ENCODE measurements at regions not wholly inside any gene's neighbourhood (a gene's known extent, or its start where the extent isn't known, plus 50 kb on each side); places are given as distances from the start of the nearest gene placed in this dataset.

- no peaks in the 10 kb centered on the region for H3K27me3 Mint-ChIP-seq
- no peak overlapping the region for H3K4me3 Mint-ChIP-seq
- no peak for ATAC-seq (replicated peaks; ENCODE audit: extremely low read depth, poor library complexity, severe bottlenecking)
- no peaks in the 10 kb centered on the region for H3K36me3 Mint-ChIP-seq (ENCODE audit: insufficient read depth)
- no peak overlapping the region for H3K27ac Mint-ChIP-seq (ENCODE audit: low read depth)
- no peak for DNase-seq (ENCODE audit: low spot score in 2 of 2)
- no peaks in the 10 kb centered on the region for H3K4me1 Mint-ChIP-seq
- peaks cover 9% of the 10 kb centered on the region for H3K9me3 Mint-ChIP-seq
Measured at GRCh38 chr10:131636116-131636515, 264.7 kb upstream of the PPP2R2D start.

- H3K27ac Mint-ChIP-seq (ENCODE audit: low read depth), result no peak overlapping the region
- no peak for DNase-seq (ENCODE audit: low spot score in 2 of 2)
- no peak overlapping the region for H3K4me3 Mint-ChIP-seq
- no peak for ATAC-seq (replicated peaks; ENCODE audit: extremely low read depth, poor library complexity, severe bottlenecking)
- peaks cover 13% of the 10 kb centered on the region for H3K9me3 Mint-ChIP-seq
- H3K36me3 Mint-ChIP-seq (ENCODE audit: insufficient read depth), result no peaks in the 10 kb centered on the region
- H3K27me3 Mint-ChIP-seq, result no peaks in the 10 kb centered on the region
- H3K4me1 Mint-ChIP-seq, result no peaks in the 10 kb centered on the region
Measured at GRCh38 chr10:131636841-131637724, 263.7 kb upstream of the PPP2R2D start.

GRCh38 chr10:131638049-131638879, 262.5 kb upstream of the PPP2R2D start:
- Mint-ChIP-seq H3K9me3 (peaks cover 15% of the 10 kb centered on the region), H3K27me3 (no peaks in the 10 kb centered on the region), H3K27ac (ENCODE audit: low read depth) (no peak overlapping the region), H3K4me3 (no peak overlapping the region), H3K36me3 (ENCODE audit: insufficient read depth) (no peaks in the 10 kb centered on the region), H3K4me1 (no peaks in the 10 kb centered on the region)
- ATAC-seq (replicated peaks; ENCODE audit: extremely low read depth, poor library complexity, severe bottlenecking) (no peak), DNase-seq (ENCODE audit: low spot score in 2 of 2) (no peak)

- Mint-ChIP-seq H3K36me3 (ENCODE audit: insufficient read depth) (no peaks in the 10 kb centered on the region), H3K4me3 (no peak overlapping the region), H3K9me3 (peaks cover 15% of the 10 kb centered on the region), H3K4me1 (no peaks in the 10 kb centered on the region), H3K27me3 (no peaks in the 10 kb centered on the region), H3K27ac (ENCODE audit: low read depth) (no peak overlapping the region)
- ATAC-seq (replicated peaks; ENCODE audit: extremely low read depth, poor library complexity, severe bottlenecking) (no peak), DNase-seq (ENCODE audit: low spot score in 2 of 2) (no peak)
Measured at GRCh38 chr10:131638880-131639278, 261.9 kb upstream of the PPP2R2D start.

GRCh38 chr10:131640045-131640644, 260.7 kb upstream of the PPP2R2D start:
- Mint-ChIP-seq H3K36me3 (ENCODE audit: insufficient read depth) (no peaks in the 10 kb centered on the region), H3K4me3 (no peak overlapping the region), H3K27me3 (no peaks in the 10 kb centered on the region), H3K27ac (ENCODE audit: low read depth) (no peak overlapping the region), H3K9me3 (peaks cover 15% of the 10 kb centered on the region), H3K4me1 (no peaks in the 10 kb centered on the region)
- DNase-seq (ENCODE audit: low spot score in 2 of 2), result no peak
- ATAC-seq (replicated peaks; ENCODE audit: extremely low read depth, poor library complexity, severe bottlenecking), result no peak

GRCh38 chr10:131641231-131641630, 259.6 kb upstream of the PPP2R2D start:
- ATAC-seq (replicated peaks; ENCODE audit: extremely low read depth, poor library complexity, severe bottlenecking) (no peak), DNase-seq (ENCODE audit: low spot score in 2 of 2) (no peak)
- no peak overlapping the region for H3K4me3 Mint-ChIP-seq
- no peaks in the 10 kb centered on the region for H3K27me3 Mint-ChIP-seq
- H3K27ac Mint-ChIP-seq (ENCODE audit: low read depth), result no peak overlapping the region
- peaks cover 10% of the 10 kb centered on the region for H3K9me3 Mint-ChIP-seq
- H3K36me3 Mint-ChIP-seq (ENCODE audit: insufficient read depth), result no peaks in the 10 kb centered on the region
- H3K4me1 Mint-ChIP-seq, result no peaks in the 10 kb centered on the region

- Mint-ChIP-seq H3K36me3 (ENCODE audit: insufficient read depth) (no peaks in the 10 kb centered on the region), H3K9me3 (peaks cover 10% of the 10 kb centered on the region), H3K4me1 (no peaks in the 10 kb centered on the region), H3K4me3 (no peak overlapping the region), H3K27me3 (no peaks in the 10 kb centered on the region), H3K27ac (ENCODE audit: low read depth) (no peak overlapping the region)
- no peak for DNase-seq (ENCODE audit: low spot score in 2 of 2)
- no peak for ATAC-seq (replicated peaks; ENCODE audit: extremely low read depth, poor library complexity, severe bottlenecking)
Measured at GRCh38 chr10:131641898-131642297, 258.9 kb upstream of the PPP2R2D start.

GRCh38 chr10:131642966-131643365, 257.8 kb upstream of the PPP2R2D start:
- DNase-seq (ENCODE audit: low spot score in 2 of 2) (no peak), ATAC-seq (replicated peaks; ENCODE audit: extremely low read depth, poor library complexity, severe bottlenecking) (no peak)
- H3K27me3 Mint-ChIP-seq, result peaks cover 8% of the 10 kb centered on the region
- no peaks in the 10 kb centered on the region for H3K36me3 Mint-ChIP-seq (ENCODE audit: insufficient read depth)
- H3K9me3 Mint-ChIP-seq, result peaks cover 10% of the 10 kb centered on the region
- H3K4me1 Mint-ChIP-seq, result no peaks in the 10 kb centered on the region
- no peak overlapping the region for H3K27ac Mint-ChIP-seq (ENCODE audit: low read depth)
- H3K4me3 Mint-ChIP-seq, result no peak overlapping the region

GRCh38 chr10:131644289-131644688, 256.5 kb upstream of the PPP2R2D start:
- Mint-ChIP-seq H3K36me3 (ENCODE audit: insufficient read depth) (no peaks in the 10 kb centered on the region), H3K27me3 (peaks cover 12% of the 10 kb centered on the region), H3K4me1 (no peaks in the 10 kb centered on the region), H3K27ac (ENCODE audit: low read depth) (no peak overlapping the region), H3K9me3 (peaks cover 10% of the 10 kb centered on the region), H3K4me3 (no peak overlapping the region)
- no peak for DNase-seq (ENCODE audit: low spot score in 2 of 2)
- no peak for ATAC-seq (replicated peaks; ENCODE audit: extremely low read depth, poor library complexity, severe bottlenecking)

GRCh38 chr10:131644864-131645658, 255.7 kb upstream of the PPP2R2D start:
- Mint-ChIP-seq H3K27ac (ENCODE audit: low read depth) (no peak overlapping the region), H3K4me1 (no peaks in the 10 kb centered on the region), H3K9me3 (peaks cover 9% of the 10 kb centered on the region), H3K36me3 (ENCODE audit: insufficient read depth) (no peaks in the 10 kb centered on the region), H3K4me3 (no peak overlapping the region), H3K27me3 (peaks cover 12% of the 10 kb centered on the region)
- no peak for ATAC-seq (replicated peaks; ENCODE audit: extremely low read depth, poor library complexity, severe bottlenecking)
- no peak for DNase-seq (ENCODE audit: low spot score in 2 of 2)

GRCh38 chr10:131645756-131646155, 255.1 kb upstream of the PPP2R2D start:
- no peaks in the 10 kb centered on the region for H3K36me3 Mint-ChIP-seq (ENCODE audit: insufficient read depth)
- H3K27ac Mint-ChIP-seq (ENCODE audit: low read depth), result no peak overlapping the region
- H3K27me3 Mint-ChIP-seq, result peaks cover 12% of the 10 kb centered on the region
- ATAC-seq (replicated peaks; ENCODE audit: extremely low read depth, poor library complexity, severe bottlenecking) (no peak), DNase-seq (ENCODE audit: low spot score in 2 of 2) (no peak)
- H3K9me3 Mint-ChIP-seq, result peaks cover 5% of the 10 kb centered on the region
- no peak overlapping the region for H3K4me3 Mint-ChIP-seq
- H3K4me1 Mint-ChIP-seq, result no peaks in the 10 kb centered on the region
